HG03342 (cell line): ENCODE measurements at regions not wholly inside any gene's neighbourhood (a gene's known extent, or its start where the extent isn't known, plus 50 kb on each side); places are given as distances from the start of the nearest gene placed in this dataset.
"Not testable (repeated sequence)": the region's sequence is repeated elsewhere in the genome, so short reads cannot be mapped to it uniquely, and the experiment has no call there.

ENCODE experiments used
- ATAC-seq: cut with Tn5 transposase; IDR thresholded peaks from one replicate; pipeline ENCODE4 v1.9.1; 2021; ENCODE audit warnings: mild to moderate bottlenecking, moderate library complexity; ENCODE audit not compliant: unreplicated experiment

DNA sequence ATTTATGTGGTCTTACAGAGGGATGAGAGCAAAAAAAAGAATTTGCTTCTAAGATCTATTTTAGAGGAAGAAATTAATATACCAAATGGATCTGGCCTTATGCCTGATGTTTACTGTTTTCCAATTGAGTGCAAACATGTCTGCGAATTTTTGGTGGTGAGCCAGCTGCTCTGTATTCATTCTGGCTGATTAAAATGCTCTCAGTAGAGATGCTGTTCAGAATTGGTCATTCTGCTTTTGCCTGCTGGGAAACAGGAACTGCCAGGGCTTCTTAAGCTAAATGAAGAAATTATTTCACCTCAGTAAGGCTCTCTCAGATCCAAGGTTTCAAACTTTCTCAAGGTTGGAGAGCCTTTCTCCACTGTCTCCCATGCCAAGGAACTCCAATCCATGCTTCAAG, 132.0 kb upstream of the SV2C start:
- ATAC-seq, result no peak

DNA sequence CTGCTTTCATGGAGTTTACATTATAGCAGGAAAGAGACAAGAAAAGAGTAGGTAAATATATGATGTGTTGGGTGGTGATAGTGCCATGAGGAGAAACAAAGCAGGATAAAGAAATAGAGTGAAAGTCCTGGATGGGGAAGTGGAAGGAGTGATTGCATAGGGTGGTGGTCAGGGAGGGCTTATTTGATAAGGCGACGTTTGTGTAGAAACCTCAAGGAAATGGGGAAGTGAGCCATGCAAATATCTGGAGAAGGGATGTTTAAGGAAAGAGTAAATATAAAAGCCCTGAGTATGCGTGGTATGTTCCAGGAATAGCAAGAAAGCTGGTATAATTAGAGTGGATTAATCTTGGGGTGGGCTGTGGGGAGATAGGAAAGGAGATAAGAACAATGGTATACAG, 134.7 kb upstream of the SV2C start:
- no peak for ATAC-seq

DNA sequence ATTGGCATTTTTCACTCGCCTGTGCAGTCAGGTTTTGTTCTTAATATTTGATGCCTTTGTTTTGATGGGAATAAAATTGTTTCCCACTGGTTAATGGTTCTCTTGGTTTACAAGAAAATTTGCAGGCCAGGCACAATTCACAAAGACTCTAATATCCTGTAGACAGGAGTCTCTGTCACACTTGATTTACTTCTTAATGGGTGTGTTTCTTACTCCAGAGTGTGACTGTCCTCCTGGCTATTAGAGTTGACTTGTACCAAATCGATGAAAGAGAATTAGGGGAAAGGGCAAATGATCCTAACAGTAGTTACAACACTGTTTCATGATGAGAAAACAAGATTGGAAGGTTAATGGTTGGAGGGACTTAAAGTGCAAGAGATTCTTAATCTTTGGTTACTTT, 142.8 kb upstream of the SV2C start:
- no peak for ATAC-seq

DNA sequence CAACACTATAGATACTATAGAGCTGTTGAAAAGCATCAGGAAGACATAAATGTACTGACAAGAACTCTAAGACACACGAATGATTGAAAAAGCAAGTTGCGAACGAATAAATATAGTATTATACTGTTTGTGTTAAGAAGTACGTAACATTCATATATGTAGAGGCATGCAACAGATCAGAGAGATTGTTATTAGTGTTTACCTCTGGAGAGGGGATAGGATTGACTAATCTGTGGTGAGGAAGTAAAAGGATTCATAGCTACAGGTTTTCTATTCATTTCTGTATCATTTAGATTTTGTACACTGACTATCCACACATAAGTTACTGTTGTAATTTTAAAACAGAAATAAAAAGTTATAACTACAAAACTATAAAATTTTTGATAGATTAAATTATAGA, 147.6 kb upstream of the SV2C start:
- ATAC-seq, result no peak

DNA sequence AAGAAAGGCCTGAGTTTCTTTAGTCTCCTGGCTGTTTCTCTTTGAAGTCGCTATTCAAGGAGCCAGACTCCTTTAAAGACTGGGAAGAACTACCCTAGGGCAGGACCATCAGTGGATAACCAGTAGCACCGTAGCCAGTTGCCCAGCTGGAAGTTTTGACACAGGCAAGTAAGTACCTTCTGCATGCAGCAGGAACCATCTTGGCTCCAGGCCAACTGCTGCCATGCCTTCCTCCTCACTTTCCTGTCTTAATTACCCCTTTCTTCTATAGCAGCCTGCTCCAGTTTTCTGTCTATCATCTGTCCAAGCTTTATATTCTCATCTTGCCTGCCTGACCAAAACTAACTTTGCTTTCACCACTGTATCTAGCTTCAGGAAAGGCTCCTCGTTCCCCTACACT, 149.7 kb upstream of the SV2C start:
- ATAC-seq, result no peak

DNA sequence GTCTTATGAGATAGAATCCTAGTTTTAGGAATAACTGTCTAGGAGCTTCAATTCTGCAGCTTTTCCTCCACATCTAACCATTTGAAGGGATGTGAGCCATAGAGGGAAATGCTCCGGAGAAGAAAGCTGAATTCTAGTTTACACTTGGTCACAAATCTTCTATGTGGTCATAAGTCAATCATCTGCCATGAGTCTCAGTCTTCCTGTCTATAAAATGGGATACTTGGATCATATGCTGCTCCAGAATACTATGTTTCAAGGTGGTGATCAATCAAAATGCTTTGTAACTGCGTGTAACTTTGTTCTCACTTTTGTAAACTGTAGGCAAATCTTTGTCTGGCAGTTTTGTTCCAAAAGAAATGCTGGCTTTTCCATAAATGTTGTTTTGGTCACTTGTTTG, 152.0 kb upstream of the SV2C start:
- ATAC-seq, result no peak

DNA sequence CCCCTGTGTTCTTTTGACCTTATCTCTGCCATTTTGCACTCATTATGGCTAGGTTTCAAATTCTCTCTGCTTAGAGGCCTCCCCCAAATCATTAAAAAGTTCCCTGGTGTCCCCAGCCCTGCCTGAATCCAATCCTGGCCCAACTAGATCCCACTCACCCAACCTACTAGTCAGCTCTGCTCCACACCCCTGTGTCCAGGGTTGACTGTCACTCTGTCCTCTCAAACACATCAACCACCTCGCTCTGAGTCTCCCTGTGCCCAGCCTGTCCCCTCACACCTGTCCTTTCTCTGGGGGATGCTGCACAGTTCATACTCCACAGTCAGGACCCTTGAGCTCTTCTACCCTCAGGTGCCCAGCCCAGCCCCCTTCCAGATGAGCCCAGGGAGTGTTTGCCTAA, 154.2 kb upstream of the SV2C start:
- no peak for ATAC-seq

DNA sequence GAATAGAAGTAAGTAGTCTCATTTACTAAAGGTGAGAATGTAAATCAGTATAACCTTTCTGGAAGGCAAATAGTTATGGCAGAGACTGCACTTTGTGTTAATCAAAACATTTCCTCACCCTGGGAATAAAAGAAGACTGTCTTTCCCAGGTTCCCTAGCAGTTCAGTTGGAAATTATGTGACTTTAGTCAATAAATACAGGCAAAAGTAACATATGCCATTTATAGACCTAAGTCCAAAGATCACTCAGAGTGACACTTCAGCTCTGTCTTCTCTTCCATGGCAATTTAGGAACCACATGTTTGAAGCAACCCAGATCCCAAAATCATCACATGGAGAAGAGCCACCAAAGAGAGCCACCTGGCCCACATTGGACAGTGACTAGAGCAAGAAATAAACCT, 160.7 kb upstream of the SV2C start:
- no peak for ATAC-seq

DNA sequence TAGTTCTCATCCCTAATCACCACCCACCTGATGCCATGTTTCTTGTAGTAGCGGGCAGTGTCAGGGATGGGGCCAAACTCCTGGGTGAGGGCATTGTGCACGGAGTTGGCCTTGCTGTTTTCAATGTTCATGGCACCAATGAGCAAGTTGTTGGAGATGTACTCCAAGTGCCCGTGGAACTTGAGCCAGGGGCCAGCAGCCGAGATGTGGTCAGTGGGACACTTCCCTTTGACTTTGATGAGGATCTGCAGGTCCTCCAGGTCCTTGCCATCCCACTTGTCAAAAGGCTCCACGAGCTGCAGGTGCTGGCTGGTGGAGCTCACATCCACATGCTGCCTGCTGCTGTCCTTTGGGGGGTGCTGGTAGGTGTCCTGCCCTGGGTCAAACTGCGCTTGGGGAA, 162.2 kb upstream of the SV2C start:
- no peak for ATAC-seq

DNA sequence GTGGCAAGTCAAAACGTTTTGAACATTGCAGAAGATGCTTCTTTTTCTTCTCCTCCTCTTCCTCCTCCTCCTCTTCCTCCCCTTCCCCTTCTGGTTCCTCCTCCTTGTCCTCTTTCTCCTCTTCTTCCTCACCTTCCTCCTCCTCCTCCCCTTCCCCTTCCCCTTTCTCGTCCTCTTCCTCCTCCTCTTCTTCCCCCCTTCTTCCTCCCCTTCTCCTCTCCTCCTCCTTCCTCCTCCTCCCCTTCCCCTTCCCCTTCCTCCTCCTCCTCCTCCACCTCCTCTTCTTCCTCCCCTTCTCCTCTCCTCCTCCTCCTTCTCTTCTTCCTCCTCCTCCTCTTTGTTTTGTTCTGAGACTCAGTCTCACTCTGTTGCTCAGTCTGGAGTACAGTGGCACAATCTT, 167.0 kb upstream of the SV2C start:
- ATAC-seq, result no peak

DNA sequence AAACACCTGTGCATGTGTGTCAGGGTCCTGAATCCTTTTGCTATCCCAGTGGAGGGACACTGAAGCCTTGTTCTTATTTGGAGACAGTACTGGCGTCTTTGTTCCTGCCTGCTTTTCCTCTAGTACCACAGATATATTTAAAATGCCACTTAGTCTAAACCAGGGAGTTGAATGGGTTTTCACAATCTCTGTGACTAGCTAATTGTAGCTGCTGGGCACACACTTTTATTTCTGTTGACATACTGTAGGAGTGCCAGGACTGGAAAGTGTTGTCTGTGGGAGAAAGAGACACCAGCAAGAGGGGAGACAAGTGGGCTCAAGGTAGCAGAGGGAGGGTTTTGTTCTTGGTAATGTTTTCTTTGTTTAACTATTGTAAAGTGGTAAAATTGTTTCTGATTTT, 174.0 kb upstream of the SV2C start:
- no peak for ATAC-seq

DNA sequence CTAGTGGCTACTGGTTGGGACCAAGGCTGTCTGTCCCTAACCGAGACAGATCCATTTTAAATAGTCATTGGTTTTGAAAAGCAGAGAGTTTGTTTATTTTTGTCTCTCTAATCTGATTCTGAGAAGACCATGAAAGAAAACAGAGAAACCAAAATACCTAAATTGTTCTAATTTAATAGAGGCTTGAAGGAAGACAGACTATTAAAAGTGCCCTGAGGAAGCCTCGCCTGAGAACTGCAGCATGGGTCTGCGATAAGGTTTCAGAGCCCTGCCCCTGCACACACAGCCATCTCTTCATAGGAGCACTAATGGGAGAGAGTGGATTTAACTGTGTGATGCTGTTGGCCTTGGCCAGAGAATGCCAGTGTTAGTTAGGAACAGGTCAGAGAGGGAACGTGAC, 175.5 kb upstream of the SV2C start:
- no peak for ATAC-seq

DNA sequence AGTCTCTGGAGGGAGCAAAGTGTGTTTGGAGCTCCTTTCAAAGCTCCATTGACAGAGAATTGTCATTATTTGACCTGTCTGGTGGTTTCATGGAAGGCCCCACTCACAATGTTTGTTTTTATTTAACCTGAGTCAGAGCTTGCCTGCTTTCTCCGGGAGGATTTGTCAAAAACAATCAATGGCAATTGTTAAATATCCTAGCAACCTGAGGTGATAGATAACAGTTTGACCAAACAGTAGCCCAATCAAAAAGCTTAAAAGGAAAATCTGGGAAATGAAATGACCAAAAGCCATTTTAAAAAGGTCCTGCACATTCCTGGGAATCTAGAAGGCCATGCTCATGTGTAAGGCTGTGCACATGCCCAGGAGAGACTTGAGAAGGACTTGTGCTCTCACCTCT, 177.2 kb upstream of the POC5 start:
- ATAC-seq, result no peak

DNA sequence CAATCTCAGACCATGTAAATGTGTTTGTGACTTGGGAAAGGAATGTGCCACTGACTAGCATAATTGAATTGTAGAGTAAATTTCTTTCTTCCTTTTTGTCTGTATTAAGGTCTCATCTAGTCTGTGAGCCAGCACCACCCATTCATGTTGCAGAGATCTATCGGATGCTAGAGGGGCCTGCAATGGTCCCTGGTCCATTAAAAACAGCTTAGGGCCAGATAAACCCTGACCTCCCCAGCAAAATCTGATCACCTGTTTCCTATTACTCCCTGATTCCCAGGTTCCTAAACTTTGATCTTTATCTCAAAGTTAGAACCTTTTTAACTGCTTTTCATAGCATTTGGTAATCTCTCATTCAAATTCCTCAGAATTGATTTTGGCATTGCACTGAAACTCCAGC, 174.5 kb upstream of the POC5 start:
- no peak for ATAC-seq

DNA sequence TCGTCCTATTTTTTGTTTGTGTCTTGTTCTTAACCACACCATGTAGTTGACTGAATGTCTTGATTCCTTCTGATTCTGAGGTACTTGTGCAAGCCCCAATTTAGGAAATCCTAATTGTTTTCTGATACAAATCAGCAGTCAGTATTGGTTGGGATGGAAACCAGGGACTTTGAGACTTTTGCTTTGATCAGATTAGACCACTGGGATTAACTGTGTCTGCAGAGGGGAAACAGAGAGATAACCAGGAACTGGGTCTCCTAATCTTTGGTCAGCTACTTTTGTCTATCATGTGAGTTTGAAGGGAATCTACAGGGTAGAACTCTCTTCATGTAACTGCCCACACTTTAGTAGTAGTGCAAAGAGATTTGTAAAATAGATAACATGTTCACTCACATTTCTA, 173.8 kb upstream of the POC5 start:
- ATAC-seq, result no peak

DNA sequence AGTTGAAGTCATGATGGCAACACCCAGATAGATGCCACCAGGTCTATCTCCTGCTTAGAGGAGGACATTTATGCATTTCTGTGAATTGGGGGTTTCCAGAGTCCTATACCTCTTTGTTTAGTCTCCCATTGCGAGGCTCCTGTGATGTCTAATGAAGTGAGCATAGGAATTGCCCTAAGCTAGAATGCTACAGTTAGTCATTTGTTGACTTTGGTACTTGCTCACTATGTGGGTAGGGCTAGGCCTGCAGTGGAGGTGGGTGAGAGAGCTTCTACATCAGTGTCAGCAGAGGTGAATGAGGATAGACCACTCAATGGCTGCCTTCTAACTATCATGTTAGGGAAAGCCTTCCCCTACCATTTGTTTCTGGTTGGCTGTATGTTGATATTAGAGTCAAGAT, 173.3 kb upstream of the POC5 start:
- ATAC-seq, result no peak

DNA sequence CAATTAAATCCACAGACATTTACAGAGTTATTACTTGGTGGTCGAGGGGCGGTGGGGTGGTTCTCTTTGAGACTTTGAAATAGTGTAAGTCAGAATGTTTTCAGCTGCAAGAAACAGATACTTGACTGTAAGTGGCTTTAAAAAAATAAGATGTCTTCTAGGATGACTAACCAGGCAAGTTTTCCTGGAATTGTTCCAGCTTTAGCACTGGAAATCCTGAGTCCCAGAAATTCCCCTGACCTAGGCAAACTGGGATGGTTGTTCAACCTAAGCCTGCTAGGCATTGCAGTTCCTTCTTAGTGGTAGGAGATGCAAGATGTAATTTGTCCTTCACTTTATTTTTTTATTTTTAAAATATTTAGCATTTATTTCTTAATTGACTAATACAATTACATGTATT, 169.5 kb upstream of the POC5 start:
- no peak for ATAC-seq

DNA sequence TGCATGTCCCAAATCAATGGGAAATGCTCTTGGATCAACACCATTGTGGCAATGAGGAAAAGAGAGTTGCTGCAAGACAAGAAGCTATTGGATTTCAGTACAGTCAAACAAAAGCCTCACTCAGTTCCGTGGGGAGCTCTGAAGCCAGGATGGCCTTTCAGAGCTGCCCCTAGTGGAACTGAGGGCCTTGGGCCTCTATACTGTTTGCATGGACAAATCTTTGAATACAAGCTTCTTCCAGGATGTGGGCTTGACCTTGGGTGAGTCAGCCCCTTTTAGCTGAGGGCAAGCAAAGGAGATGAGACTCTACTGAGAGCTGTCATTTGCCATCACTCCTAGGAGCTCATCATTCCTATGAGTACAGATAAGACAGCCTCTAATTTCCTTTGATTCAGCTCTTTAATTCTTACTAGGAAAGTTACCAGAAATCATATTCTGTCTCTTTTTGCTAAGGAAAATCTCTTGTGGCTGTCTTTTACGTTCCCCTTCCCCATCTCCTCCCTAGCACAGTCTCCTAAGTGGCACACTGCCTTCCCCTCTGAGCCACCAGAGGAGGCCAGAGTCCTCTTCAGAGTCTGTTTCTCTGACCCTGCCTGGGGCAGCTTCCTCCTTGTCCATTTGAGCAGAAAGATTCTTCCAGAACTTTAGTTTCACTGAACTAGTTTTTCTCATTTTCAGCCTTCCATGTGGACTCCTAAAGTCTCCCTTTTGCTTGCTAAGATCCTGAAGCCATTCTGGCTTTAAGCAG, 168.8 kb upstream of the POC5 start:
- no peak for ATAC-seq

DNA sequence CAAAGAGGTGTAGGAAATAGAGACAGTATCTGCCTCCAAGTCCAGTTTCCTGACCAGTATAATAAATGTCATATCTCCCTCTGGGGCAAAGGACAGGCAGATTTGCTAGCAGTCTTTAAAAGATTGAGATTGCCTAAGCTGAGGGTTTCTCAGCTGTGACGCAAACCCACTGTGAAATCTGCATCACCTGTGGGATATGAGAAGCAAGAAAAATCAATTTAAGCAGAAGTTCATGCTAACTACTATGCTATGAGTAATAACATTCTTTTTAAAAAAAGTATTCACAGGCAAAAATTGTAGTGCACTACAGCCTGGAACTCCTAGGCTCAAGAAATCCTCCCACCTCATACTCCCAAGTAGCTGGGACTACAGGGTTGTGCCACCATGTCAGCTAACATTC, 168.1 kb upstream of the POC5 start:
- ATAC-seq, result no peak

DNA sequence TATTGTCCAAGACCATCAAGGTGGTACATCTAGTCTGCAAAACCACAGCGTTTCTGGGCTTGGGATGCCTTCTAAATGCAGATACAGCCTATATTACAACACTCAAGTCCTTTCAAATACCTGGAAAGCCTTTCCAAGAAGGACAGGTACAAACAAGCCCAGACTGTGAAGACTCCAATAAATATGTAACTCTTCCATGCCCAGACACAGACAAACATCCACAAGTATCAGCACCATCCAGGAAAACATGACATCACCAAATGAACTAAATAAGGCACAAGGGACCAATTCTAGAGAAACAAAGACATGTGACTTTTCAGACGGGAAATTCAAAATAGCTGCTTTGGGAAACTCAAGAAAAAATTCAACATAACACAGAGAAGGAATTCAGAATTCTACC, 152.7 kb upstream of the POC5 start:
- no peak for ATAC-seq

DNA sequence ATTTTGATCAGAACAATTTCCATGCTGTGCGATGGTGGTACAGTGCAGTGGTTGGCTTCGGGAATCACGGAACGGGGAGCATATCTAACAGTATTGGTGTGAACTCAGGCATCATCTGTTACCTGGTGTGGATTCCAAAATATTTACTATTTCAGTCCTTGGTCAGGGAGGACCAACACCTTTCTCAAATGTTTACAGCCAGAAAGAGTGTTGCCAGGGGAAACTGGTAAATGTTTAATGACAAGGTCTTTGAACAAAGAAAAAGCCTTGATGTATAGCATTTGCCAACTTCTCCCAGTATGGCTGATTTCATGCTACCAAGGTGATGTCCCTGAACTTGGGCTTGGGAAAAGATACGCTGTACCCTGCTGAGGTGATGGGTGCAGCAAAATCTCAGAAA, 145.6 kb upstream of the POC5 start:
- no peak for ATAC-seq

DNA sequence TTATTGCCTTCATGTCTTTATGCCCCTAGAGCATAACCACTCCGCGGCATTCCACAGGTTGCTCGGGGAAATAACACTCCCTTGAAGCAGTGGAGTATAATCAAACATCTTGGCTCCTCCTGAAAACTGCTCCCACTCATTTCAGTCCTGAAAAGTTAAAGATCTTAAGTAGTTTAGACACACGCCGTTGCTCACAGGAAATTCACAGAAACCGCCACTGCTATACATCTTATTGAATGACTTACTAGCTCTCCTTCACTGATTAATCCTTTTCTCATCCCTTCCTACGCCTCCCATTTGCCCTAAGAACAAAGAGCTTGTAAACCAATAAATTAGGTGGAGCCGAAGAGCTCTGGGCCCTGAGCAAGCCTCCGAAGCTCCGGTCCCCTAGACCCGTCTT, 142.4 kb upstream of the POC5 start:
- not testable (repeated sequence) for ATAC-seq

DNA sequence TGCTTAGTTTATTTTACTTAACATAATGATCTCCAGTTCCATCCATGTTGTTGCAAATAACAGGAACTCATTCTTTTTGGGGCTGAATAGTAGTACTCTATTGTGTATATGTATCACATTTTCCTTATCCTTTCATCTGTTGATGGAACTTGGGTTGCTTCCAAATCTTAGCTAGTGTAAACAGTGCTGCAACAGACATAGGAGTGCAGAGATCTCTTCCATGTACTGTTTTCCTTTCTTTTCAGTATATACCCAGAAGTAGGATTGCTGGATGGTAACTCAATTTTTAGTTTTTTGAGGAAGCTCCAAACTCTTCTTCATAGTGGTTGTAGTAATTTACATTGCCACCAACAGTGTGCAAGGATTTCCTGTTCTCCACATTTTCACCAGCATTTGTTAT, 138.8 kb upstream of the POC5 start:
- no peak for ATAC-seq

DNA sequence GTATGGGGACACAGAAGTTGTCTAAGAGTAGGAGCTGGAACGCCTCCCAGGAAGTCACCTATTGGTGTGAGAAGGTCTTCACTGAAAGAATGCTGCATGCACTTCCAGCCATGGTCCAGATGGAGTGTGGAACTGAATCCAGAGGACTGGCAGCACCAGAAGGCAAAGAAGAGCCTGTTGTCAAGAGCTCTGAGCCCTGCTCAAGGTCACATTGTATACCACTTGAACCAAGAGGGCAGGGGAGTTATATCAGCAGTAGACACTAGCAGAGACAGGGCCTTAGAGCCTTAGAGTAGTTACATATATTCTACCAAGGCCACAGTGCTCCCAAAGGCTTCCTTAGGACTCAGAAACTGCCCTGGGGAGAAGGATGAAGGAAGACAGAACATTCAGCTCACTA, 130.8 kb upstream of the POC5 start:
- no peak for ATAC-seq
